SK-N-SH treated with all-trans-retinoic acid at 6 μM for 48 hours (cell line): ENCODE measurements at regions not wholly inside any gene's neighbourhood (a gene's known extent, or its start where the extent isn't known, plus 50 kb on each side); places are given as distances from the start of the nearest gene placed in this dataset.

Experiments used
- ATAC-seq: fragments of 200-7000 bp; cut with Tn5 transposase; 3 replicates; pipeline ENCODE4 v1.9.1; 2020; ENCODE audit warnings: mild to moderate bottlenecking, moderate library complexity
- ARNTL ChIP-seq: fragments of 450-650 bp; formaldehyde crosslinking; IDR thresholded peaks from 2 replicates; pipeline ENCODE4 v1.5.0; 2020; ENCODE audit warnings: low read depth, mild to moderate bottlenecking, moderate library complexity, borderline replicate concordance
- CSDC2 ChIP-seq: fragments of 250-450 bp; sonication (Bioruptor Pico); IDR thresholded peaks from 2 replicates; pipeline ENCODE4 v1.5.0; 2020; ENCODE audit warnings: mild to moderate bottlenecking, moderate library complexity
- GLIS3 ChIP-seq: fragments of 250-450 bp; sonication (Bioruptor Pico); IDR thresholded peaks from 2 replicates; pipeline ENCODE4 v1.5.0; 2020; ENCODE audit warnings: mild to moderate bottlenecking, moderate library complexity
- OSR1 ChIP-seq: fragments of 250-450 bp; sonication (Bioruptor Pico); IDR thresholded peaks from 2 replicates; pipeline ENCODE4 v1.8.0; 2022; ENCODE audit warnings: moderate library complexity, mild to moderate bottlenecking, inconsistent platforms
- RARB ChIP-seq: fragments of 250-450 bp; sonication (Bioruptor Pico); IDR thresholded peaks from 2 replicates; pipeline ENCODE4 v1.8.0; 2021; ENCODE audit warnings: mild to moderate bottlenecking, moderate library complexity
- SNAI2 ChIP-seq: fragments of 250-450 bp; sonication (Bioruptor Pico); IDR thresholded peaks from 2 replicates; pipeline ENCODE4 v1.5.0; 2020; ENCODE audit warnings: mild to moderate bottlenecking, moderate library complexity
- TCF4 ChIP-seq: fragments of 250-450 bp; sonication (Bioruptor Pico); IDR thresholded peaks from 2 replicates; pipeline ENCODE4 v1.8.0; 2021; ENCODE audit warnings: mild to moderate bottlenecking, moderate library complexity, borderline replicate concordance
- TOX ChIP-seq: fragments of 250-450 bp; sonication (Bioruptor Pico); IDR thresholded peaks from 2 replicates; pipeline ENCODE4 v1.8.0; 2021; ENCODE audit warnings: mild to moderate bottlenecking, moderate library complexity, borderline replicate concordance
- ZC3H10 ChIP-seq: fragments of 250-450 bp; sonication (Bioruptor Pico); IDR thresholded peaks from 2 replicates; pipeline ENCODE4 v1.5.1; 2021; ENCODE audit warnings: mild to moderate bottlenecking, moderate library complexity
- ZFP3 ChIP-seq: fragments of 250-450 bp; sonication (Bioruptor Pico); IDR thresholded peaks from 2 replicates; pipeline ENCODE4 v1.5.0; 2020; ENCODE audit warnings: mild to moderate bottlenecking, moderate library complexity
- ZFP30 ChIP-seq: fragments of 450-650 bp; formaldehyde crosslinking; IDR thresholded peaks from 2 replicates; pipeline ENCODE4 v1.5.0; 2022; ENCODE audit warnings: mild to moderate bottlenecking, moderate library complexity
- ZNF565 ChIP-seq: fragments of 450-650 bp; formaldehyde crosslinking; conservative IDR thresholded peaks from 2 replicates; pipeline ENCODE4 v1.5.0; 2020; ENCODE audit warnings: low read depth, mild to moderate bottlenecking, moderate library complexity
- ZNF70 ChIP-seq: fragments of 450-650 bp; formaldehyde crosslinking; IDR thresholded peaks from 2 replicates; pipeline ENCODE4 v1.5.0; 2020; ENCODE audit warnings: mild to moderate bottlenecking, moderate library complexity
- ZNF8 ChIP-seq: fragments of 450-650 bp; formaldehyde crosslinking; IDR thresholded peaks from 2 replicates; pipeline ENCODE4 v1.5.0; 2020; ENCODE audit warnings: mild to moderate bottlenecking, moderate library complexity
- TF ChIP-seq, protein P1 (sequence below): fragments of 250-450 bp; sonication (Bioruptor Pico); IDR thresholded peaks from 2 replicates; pipeline ENCODE4 v1.5.1; 2020; ENCODE audit warnings: low read depth, mild to moderate bottlenecking, moderate library complexity
- TF ChIP-seq, protein P2 (sequence below): fragments of 250-450 bp; sonication (Bioruptor Pico); IDR thresholded peaks from 2 replicates; pipeline ENCODE4 v1.8.0; 2020; ENCODE audit warnings: mild to moderate bottlenecking, moderate library complexity, borderline replicate concordance
- TF ChIP-seq, protein P3 (sequence below): fragments of 250-450 bp; sonication (Bioruptor Pico); IDR thresholded peaks from 2 replicates; pipeline ENCODE4 v1.8.0; 2021; ENCODE audit warnings: low read depth, mild to moderate bottlenecking, moderate library complexity, borderline replicate concordance
- TF ChIP-seq, protein P4 (sequence below): fragments of 250-450 bp; sonication (Bioruptor Pico); IDR thresholded peaks from 2 replicates; pipeline ENCODE4 v1.5.0; 2020; ENCODE audit warnings: mild to moderate bottlenecking, moderate library complexity

DNA sequence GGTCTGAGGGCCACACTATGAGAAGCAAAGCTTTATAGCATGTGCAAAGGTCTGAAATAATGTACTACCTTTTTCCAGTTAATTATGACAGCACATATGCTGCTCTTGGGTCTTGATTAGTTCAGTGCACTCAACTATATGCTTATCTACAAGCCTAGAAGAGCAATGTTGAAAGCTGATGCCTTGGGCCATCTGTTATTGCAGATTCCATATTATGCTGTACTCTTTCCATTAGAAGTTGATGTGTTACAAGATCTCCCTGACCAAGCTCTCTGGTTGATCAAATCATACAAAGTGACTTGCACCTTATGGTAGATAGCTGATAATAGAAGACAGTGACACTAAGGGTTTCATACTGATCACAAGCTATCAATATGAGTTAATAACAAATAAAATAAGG is 327.3 kb downstream of the FRK start:
- no peak for ATAC-seq
- TF ChIP-seq, protein P1, sequence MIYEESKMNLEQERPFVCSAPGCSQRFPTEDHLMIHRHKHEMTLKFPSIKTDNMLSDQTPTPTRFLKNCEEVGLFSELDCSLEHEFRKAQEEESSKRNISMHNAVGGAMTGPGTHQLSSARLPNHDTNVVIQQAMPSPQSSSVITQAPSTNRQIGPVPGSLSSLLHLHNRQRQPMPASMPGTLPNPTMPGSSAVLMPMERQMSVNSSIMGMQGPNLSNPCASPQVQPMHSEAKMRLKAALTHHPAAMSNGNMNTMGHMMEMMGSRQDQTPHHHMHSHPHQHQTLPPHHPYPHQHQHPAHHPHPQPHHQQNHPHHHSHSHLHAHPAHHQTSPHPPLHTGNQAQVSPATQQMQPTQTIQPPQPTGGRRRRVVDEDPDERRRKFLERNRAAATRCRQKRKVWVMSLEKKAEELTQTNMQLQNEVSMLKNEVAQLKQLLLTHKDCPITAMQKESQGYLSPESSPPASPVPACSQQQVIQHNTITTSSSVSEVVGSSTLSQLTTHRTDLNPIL (CRISPR knock-in tag) = no peak
- no peak for TF ChIP-seq OSR1
- no peak for TF ChIP-seq ZNF8 (CRISPR knock-in tag)
- TF ChIP-seq ZNF565 = no peak
- TF ChIP-seq GLIS3 (CRISPR knock-in tag) = no peak

DNA sequence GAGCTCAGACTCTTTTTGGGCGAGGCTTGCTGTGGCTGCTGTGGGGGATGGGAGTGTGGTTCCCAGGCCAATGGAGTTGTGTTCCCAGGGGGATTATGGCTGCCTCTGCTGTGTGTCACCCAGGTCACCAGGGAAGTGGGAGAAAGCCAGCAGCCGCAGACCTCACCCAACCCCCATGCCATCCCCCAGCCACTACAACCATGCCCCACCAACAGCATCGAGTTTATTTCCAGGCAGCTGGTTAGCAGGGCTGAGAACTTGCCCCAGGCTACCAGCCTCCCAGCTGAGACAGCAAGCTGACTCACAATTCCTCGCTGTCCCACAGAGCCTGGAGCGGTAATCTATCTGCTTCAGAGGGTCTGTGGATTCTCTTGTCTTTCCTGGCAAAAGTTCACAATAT is 331.7 kb downstream of the FRK start:
- ATAC-seq = no peak
- TF ChIP-seq, protein P2, sequence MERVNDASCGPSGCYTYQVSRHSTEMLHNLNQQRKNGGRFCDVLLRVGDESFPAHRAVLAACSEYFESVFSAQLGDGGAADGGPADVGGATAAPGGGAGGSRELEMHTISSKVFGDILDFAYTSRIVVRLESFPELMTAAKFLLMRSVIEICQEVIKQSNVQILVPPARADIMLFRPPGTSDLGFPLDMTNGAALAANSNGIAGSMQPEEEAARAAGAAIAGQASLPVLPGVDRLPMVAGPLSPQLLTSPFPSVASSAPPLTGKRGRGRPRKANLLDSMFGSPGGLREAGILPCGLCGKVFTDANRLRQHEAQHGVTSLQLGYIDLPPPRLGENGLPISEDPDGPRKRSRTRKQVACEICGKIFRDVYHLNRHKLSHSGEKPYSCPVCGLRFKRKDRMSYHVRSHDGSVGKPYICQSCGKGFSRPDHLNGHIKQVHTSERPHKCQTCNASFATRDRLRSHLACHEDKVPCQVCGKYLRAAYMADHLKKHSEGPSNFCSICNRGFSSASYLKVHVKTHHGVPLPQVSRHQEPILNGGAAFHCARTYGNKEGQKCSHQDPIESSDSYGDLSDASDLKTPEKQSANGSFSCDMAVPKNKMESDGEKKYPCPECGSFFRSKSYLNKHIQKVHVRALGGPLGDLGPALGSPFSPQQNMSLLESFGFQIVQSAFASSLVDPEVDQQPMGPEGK (CRISPR knock-in tag) = no peak
- TF ChIP-seq ZNF8 (CRISPR knock-in tag) (no peak), ZFP30 (CRISPR knock-in tag) (no peak), ARNTL (CRISPR knock-in tag) (no peak), RARB (CRISPR knock-in tag) (no peak), ZNF70 (CRISPR knock-in tag) (no peak), SNAI2 (CRISPR knock-in tag) (no peak)
- TF ChIP-seq, protein P3, sequence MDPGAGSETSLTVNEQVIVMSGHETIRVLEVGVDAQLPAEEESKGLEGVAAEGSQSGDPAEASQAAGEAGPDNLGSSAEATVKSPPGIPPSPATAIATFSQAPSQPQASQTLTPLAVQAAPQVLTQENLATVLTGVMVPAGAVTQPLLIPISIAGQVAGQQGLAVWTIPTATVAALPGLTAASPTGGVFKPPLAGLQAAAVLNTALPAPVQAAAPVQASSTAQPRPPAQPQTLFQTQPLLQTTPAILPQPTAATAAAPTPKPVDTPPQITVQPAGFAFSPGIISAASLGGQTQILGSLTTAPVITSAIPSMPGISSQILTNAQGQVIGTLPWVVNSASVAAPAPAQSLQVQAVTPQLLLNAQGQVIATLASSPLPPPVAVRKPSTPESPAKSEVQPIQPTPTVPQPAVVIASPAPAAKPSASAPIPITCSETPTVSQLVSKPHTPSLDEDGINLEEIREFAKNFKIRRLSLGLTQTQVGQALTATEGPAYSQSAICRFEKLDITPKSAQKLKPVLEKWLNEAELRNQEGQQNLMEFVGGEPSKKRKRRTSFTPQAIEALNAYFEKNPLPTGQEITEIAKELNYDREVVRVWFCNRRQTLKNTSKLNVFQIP = no peak

DNA sequence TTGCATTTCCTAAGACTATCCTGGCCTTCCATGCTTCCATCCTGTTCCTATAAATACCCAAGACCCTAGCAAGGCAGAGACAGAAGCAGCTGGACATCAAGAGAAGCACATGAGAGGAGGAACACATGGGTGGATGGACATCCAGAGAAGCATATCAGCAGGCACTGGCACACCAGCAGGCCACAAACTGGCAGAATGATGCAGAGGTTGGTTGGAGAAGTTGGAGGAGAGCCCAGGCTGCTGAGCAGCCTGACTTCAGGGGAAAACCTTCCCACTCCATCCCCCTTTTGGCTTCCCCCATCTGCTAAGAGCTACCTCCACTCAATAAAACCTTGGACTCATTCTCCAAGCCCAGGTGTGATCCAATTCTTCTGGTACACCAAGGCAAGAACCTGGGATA is 332.5 kb downstream of the FRK start:
- TF ChIP-seq TCF4 (CRISPR knock-in tag) (no peak), ZFP30 (CRISPR knock-in tag) (no peak), ZC3H10 (CRISPR knock-in tag) (no peak), ZFP3 (CRISPR knock-in tag) (no peak)
- TF ChIP-seq, protein P1 (CRISPR knock-in tag) = no peak
- no peak for ATAC-seq

DNA sequence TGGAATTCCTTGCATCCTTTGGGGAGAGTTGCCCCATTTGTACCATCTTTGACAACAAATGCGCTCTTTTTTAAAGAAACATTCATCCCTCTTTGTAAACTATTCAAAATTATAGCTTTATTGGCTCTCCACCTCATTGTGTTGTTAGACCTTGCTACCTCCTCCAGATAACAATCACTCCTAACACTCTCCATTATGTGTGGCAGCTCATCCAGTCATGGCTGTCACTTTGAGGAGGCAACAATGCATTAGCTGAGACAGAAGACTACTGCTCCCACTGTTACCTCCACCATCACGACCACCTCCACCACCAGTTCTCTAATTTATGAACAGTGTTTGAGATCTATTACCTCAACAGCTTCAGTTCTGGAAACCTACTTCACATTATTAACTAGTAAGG is 339.1 kb downstream of the FRK start:
- TF ChIP-seq TCF4 (CRISPR knock-in tag) = no peak
- TF ChIP-seq ZFP30 (CRISPR knock-in tag) = no peak
- TF ChIP-seq ZNF565 = no peak
- no peak for TF ChIP-seq ZFP3 (CRISPR knock-in tag)
- TF ChIP-seq TOX (CRISPR knock-in tag) = no peak
- TF ChIP-seq ARNTL (CRISPR knock-in tag) = no peak
- TF ChIP-seq SNAI2 (CRISPR knock-in tag) = no peak
- TF ChIP-seq, protein P1 (CRISPR knock-in tag) = no peak
- TF ChIP-seq, protein P2 (CRISPR knock-in tag) = no peak
- no peak for TF ChIP-seq CSDC2 (CRISPR knock-in tag)
- TF ChIP-seq ZNF8 (CRISPR knock-in tag) = no peak
- TF ChIP-seq, protein P4, sequence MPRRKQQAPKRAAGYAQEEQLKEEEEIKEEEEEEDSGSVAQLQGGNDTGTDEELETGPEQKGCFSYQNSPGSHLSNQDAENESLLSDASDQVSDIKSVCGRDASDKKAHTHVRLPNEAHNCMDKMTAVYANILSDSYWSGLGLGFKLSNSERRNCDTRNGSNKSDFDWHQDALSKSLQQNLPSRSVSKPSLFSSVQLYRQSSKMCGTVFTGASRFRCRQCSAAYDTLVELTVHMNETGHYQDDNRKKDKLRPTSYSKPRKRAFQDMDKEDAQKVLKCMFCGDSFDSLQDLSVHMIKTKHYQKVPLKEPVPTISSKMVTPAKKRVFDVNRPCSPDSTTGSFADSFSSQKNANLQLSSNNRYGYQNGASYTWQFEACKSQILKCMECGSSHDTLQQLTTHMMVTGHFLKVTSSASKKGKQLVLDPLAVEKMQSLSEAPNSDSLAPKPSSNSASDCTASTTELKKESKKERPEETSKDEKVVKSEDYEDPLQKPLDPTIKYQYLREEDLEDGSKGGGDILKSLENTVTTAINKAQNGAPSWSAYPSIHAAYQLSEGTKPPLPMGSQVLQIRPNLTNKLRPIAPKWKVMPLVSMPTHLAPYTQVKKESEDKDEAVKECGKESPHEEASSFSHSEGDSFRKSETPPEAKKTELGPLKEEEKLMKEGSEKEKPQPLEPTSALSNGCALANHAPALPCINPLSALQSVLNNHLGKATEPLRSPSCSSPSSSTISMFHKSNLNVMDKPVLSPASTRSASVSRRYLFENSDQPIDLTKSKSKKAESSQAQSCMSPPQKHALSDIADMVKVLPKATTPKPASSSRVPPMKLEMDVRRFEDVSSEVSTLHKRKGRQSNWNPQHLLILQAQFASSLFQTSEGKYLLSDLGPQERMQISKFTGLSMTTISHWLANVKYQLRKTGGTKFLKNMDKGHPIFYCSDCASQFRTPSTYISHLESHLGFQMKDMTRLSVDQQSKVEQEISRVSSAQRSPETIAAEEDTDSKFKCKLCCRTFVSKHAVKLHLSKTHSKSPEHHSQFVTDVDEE (CRISPR knock-in tag) = no peak
- no peak for ATAC-seq
